Liver (tissue), 8 donors: ENCODE measurements at regions not wholly inside any gene's neighbourhood (a gene's known extent, or its start where the extent isn't known, plus 50 kb on each side); places are given as distances from the start of the nearest gene placed in this dataset.

ENCODE experiments used
- DNase-seq: peaks from one replicate; pipeline ENCODE4 v3.0.0-alpha.2; 2017; ENCODE audit warnings: low spot score
- H3K27ac ChIP-seq, 2 donors: one replicate each; pipeline ENCODE4 v1.7.0; 2013; ENCODE audit warnings: inconsistent platforms in 2 of 2, low read length in 2 of 2, control low read depth in 1 of 2, low read depth in 1 of 2, mild to moderate bottlenecking in 1 of 2
- H3K27me3 ChIP-seq, 4 donors: one replicate each; pipeline versions ENCODE4 v1.6.1 to v1.7.0; 2013; ENCODE audit warnings: low read length in 3 of 4, inconsistent platforms in 1 of 4, mild to moderate bottlenecking in 1 of 4, moderate library complexity in 1 of 4; ENCODE audit not compliant: control insufficient read depth in 4 of 4, insufficient read depth in 4 of 4
- H3K36me3 ChIP-seq, 4 donors: one replicate each; pipeline versions ENCODE4 v1.6.1 to v1.7.0; 2013; ENCODE audit warnings: low read length in 3 of 4, mild to moderate bottlenecking in 3 of 4, low read depth in 1 of 4, moderate library complexity in 1 of 4; ENCODE audit not compliant: control insufficient read depth in 4 of 4, insufficient read depth in 3 of 4
- H3K4me1 ChIP-seq, 4 donors: one replicate each; pipeline versions ENCODE4 v1.6.1 to v1.7.0; 2013; ENCODE audit warnings: low read length in 3 of 4, mild to moderate bottlenecking in 3 of 4, moderate library complexity in 1 of 4; ENCODE audit not compliant: control insufficient read depth in 4 of 4, insufficient read depth in 4 of 4
- H3K4me3 ChIP-seq, 3 donors: one replicate each; pipeline versions ENCODE4 v1.6.1 to v1.7.0; 2013; ENCODE audit warnings: low read length in 3 of 3, control low read depth in 1 of 3, low read depth in 1 of 3, mild to moderate bottlenecking in 1 of 3
- H3K9ac ChIP-seq, 2 donors: one replicate each; pipeline ENCODE4 v1.7.0; 2013; ENCODE audit warnings: low read length in 2 of 2, mild to moderate bottlenecking in 2 of 2, moderate library complexity in 2 of 2, control low read depth in 1 of 2, low read depth in 1 of 2
- H3K9me3 ChIP-seq, 4 donors: one replicate each; pipeline versions ENCODE4 v1.6.1 to v1.7.0; 2013; ENCODE audit warnings: low read length in 3 of 4; ENCODE audit not compliant: control insufficient read depth in 4 of 4
- ATF3 ChIP-seq: IDR thresholded peaks from 2 replicates; pipeline ENCODE4 v1.6.1; 2016; ENCODE audit warnings: antibody characterized with exemption
- CTCF ChIP-seq: fragments of 150-350 bp; IDR thresholded peaks from 2 replicates; pipeline ENCODE4 v1.5.1; 2017; ENCODE audit warnings: improper control_type of control experiment, low read depth, low read length; ENCODE audit not compliant: missing input control
- EGR1 ChIP-seq, 2 donors: IDR thresholded peaks; 2 replicates each; pipeline ENCODE4 v1.6.1; 2016 to 2018; ENCODE audit warnings: antibody characterized with exemption in 2 of 2, low read depth in 2 of 2
- FOXA1 ChIP-seq: IDR thresholded peaks from 2 replicates; pipeline ENCODE4 v1.6.1; 2016; ENCODE audit warnings: antibody characterized with exemption
- FOXA2 ChIP-seq: IDR thresholded peaks from 2 replicates; pipeline ENCODE4 v1.6.1; 2016; ENCODE audit warnings: antibody characterized with exemption
- GABPA ChIP-seq, 2 donors: IDR thresholded peaks in 1 of 2; conservative IDR thresholded peaks in 1 of 2; 2 replicates each; pipeline ENCODE4 v1.6.1; 2016; ENCODE audit warnings: antibody characterized with exemption in 2 of 2, mild to moderate bottlenecking in 1 of 2, moderate library complexity in 1 of 2
- HNF4A ChIP-seq, 2 donors: conservative IDR thresholded peaks; 2 replicates each; pipeline ENCODE4 v1.6.1; 2016; ENCODE audit warnings: antibody characterized with exemption in 2 of 2, mild to moderate bottlenecking in 2 of 2
- HNF4G ChIP-seq: IDR thresholded peaks from 2 replicates; pipeline ENCODE4 v1.6.1; 2016; ENCODE audit warnings: antibody characterized with exemption
- MAX ChIP-seq: IDR thresholded peaks from 2 replicates; pipeline ENCODE4 v1.6.1; 2016; ENCODE audit warnings: antibody characterized with exemption
- NR2F2 ChIP-seq: IDR thresholded peaks from 2 replicates; pipeline ENCODE4 v1.6.1; 2016; ENCODE audit warnings: antibody characterized with exemption
- RAD21 ChIP-seq, 2 donors: IDR thresholded peaks; 2 replicates each; pipeline ENCODE4 v1.6.1; 2016; ENCODE audit warnings: antibody characterized with exemption in 2 of 2, mild to moderate bottlenecking in 2 of 2
- REST ChIP-seq: IDR thresholded peaks from 2 replicates; pipeline ENCODE4 v1.6.1; 2016; ENCODE audit warnings: antibody characterized with exemption, mild to moderate bottlenecking
- RXRA ChIP-seq, 2 donors: IDR thresholded peaks; 2 replicates each; pipeline ENCODE4 v1.6.1; 2017 to 2018; ENCODE audit warnings: antibody characterized with exemption in 2 of 2, mild to moderate bottlenecking in 1 of 2
- SP1 ChIP-seq: IDR thresholded peaks from 2 replicates; pipeline ENCODE4 v1.6.1; 2018; ENCODE audit warnings: antibody characterized with exemption, mild to moderate bottlenecking
- TAF1 ChIP-seq: conservative IDR thresholded peaks from 2 replicates; pipeline ENCODE4 v1.6.1; 2016; ENCODE audit warnings: antibody characterized with exemption, mild to moderate bottlenecking
- YY1 ChIP-seq: IDR thresholded peaks from 2 replicates; pipeline ENCODE4 v1.6.1; 2016; ENCODE audit warnings: antibody characterized with exemption, mild to moderate bottlenecking
- ZBTB33 ChIP-seq: IDR thresholded peaks from 2 replicates; pipeline ENCODE4 v1.6.1; 2016; ENCODE audit warnings: antibody characterized with exemption
- WGBS: extraction: QIAGEN DNeasy Blood & Tissue Kit; methylation state at CpG from one replicate; pipeline ENCODE4 v1.1.7; 2013; 5-methylcytosine and 5-hydroxymethylcytosine counted together
- donor health status: healthy.
- donor health status: healthy.
- donor health status: healthy.
- donor health status: healthy.
- donor health status: healthy.

GRCh38 chr6:19502301-19502700 is 334.9 kb upstream of the ID4 start:
- Histone ChIP-seq H3K9me3 (peaks cover 0 to 5% (median 4%) of the 10 kb centered on the region in 4 donors), H3K36me3 (no peaks in the 10 kb centered on the region), H3K27me3 (no peaks in the 10 kb centered on the region), H3K4me1 (no peaks in the 10 kb centered on the region), H3K9ac (no peak overlapping the region), H3K27ac (no peak overlapping the region), H3K4me3 (no peak overlapping the region)
- TF ChIP-seq FOXA1 (no peak), RXRA (IDR thresholded peaks at IDR 0.05) (no peak), TAF1 (no peak), ATF3 (no peak)
- no peak for DNase-seq
- WGBS = 83% methylated on average over 2 of the region's 2 CpGs

- Histone ChIP-seq H3K36me3 (no peaks in the 10 kb centered on the region), H3K9me3 (peaks cover 0 to 11% (median 4%) of the 10 kb centered on the region in 4 donors), H3K27me3 (no peaks in the 10 kb centered on the region), H3K27ac (no peak overlapping the region), H3K4me1 (no peaks in the 10 kb centered on the region), H3K9ac (no peak overlapping the region), H3K4me3 (no peak overlapping the region)
- WGBS = 89% methylated on average over 4 of the region's 4 CpGs
- no peak for DNase-seq
- TF ChIP-seq GABPA (IDR thresholded peaks at IDR 0.05 in 1 of 2, conservative IDR thresholded peaks at IDR 0.05 in 1 of 2) (no peak), TAF1 (no peak), HNF4G (no peak), RXRA (IDR thresholded peaks at IDR 0.05) (no peak), MAX (no peak), CTCF (no peak), SP1 (no peak), EGR1 (IDR thresholded peaks at IDR 0.05; ENCODE audit: low read depth in 2 of 2) (no peak), RAD21 (IDR thresholded peaks at IDR 0.05) (no peak), YY1 (no peak), REST (no peak), FOXA2 (no peak), ZBTB33 (no peak), NR2F2 (no peak), ATF3 (no peak), HNF4A (conservative IDR thresholded peaks at IDR 0.05) (no peak)
These were observed 321.2 kb upstream of the ID4 start for GRCh38 chr6:19515939-19516338.
